Head of caudate nucleus (tissue), 42 donors: ENCODE measurements at regions not wholly inside any gene's neighbourhood (a gene's known extent, or its start where the extent isn't known, plus 50 kb on each side); places are given as distances from the start of the nearest gene placed in this dataset.
A peak's percentile ranks its signal among the peaks of the same experiment; 100 is the strongest.
"Not testable (repeated sequence)": the region's sequence is repeated elsewhere in the genome, so short reads cannot be mapped to it uniquely, and the experiment has no call there.

Experiments
- DNase-seq, 42 donors: peaks; one replicate each; pipeline versions ENCODE4 v3.0.0 to v3.0.0-alpha.2; 2020 to 2021; ENCODE audit warnings: mixed read lengths in 7 of 42
- intact Hi-C: fragments of 100-400 bp; cut with DNase I; formaldehyde crosslinking; loops from one replicate; pipeline ENCODE4 v1.15.0; 2022

DNA sequence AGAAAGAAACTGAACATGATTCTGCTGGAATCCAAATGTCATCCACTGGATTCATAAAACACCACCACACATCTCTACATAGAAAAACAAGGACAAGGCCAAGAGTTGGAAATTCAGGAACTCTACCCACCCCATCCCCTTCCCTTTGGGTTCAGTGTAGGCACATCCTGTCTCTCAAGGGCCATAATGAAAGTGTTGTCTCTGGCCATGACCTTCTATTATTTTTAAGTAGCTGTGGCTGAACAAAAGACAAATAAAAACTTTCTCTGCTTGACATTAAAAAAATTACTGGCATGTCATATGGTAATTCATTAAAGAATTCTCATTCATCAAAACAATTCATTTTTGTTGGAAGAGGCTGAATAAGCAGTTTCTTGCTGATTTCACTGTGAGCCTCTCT is 54.9 kb upstream of the ZBTB18 start:
- DNase-seq: no peak

DNA sequence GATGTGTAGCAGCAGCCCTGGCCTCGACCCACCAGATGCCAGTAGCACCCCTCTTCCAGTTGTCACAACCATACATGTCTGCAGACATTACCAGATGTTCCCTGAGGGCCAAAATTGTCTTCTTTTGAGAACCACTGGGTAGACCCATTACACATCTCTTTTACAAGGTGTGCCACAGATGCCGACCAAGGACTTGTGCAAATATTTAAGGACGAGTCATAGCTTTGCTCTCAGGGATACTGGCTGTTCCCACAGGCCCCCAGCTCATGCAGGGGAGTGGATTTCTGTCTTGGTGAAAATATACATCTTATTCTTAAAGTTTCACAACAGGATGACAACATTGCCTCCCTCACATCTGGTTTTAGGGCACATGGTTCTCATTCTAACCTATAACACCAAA is 59.4 kb upstream of the ZBTB18 start:
- intact Hi-C loops: no loop called here
- no peak for DNase-seq

More for the DNA sequence above, 54.9 kb upstream of the ZBTB18 start:
- intact Hi-C loops: no loop called here

DNA sequence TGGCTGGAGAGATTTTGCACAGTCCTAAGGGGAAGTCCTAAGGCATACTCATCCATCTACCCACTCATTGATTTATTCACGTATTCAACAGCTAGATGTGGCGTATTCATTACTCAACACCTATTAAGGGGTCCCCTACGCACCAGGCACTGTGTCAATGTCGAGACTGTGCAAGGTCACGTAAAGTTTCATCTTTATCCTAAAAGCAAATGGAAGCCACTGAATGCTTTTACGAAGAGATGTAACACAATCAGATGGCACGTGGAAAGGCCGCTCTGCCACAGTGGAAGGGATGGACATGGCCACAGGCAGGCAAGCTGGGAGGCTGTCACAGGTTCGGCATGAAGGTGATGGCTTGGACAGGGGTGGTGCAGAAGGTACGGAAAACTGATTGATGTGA is 66.3 kb upstream of the ZBTB18 start:
- peak in 1 of 42 donors; percentile 5 for DNase-seq
- intact Hi-C loops: no loop called here

DNA sequence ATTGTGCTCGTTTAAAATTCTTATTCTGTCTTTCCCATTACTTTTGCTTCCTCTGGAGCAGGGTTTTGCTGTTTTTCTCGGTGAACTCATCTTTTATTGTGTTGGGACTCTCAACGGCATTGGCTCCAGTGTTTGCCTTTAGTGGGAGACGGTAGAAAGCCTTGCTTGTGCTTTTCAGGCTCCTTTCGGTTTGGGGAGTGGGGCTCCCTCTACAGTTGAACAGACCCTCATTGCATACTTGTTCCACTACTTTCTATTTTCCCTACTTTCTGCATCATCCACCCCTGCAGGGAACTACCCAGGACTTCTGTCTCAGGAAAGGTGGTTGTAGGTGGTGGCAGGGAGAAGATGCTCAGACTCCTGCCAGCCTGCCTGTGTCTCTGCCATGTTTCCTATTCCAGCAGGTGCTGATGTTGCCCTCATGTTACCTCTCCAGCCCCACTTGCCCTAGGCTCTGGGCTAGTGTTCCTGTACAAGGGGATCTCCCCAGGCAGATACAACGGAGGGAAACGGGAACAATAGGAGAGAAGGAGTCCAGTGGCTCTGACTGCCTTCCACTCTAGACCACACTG is 68.5 kb upstream of the ZBTB18 start:
- intact Hi-C loops: no loop called here
- peak in 3 of 42 donors; percentile 3 to 44 (median 18) for DNase-seq

DNA sequence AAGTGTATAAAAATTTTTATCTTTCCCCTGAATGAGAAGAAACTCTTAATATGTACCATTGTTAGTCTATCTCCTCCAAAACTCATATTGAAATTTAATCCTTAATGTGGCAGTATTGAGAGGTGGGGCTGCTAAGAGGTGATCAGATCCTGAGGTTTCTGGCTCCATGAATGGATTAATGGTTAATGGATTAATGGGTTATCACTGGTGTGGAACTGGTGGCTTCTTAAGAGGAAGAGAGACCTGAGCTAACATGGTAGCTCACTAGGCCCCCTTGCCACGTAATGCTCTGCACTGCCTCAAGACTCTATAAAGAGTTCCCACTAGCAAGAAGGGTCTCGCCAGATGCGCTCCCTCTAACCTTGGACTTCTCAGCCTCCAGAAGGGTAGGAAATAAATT is 70.6 kb upstream of the ZBTB18 start:
- DNase-seq: no peak
- intact Hi-C loops: no loop called here

DNA sequence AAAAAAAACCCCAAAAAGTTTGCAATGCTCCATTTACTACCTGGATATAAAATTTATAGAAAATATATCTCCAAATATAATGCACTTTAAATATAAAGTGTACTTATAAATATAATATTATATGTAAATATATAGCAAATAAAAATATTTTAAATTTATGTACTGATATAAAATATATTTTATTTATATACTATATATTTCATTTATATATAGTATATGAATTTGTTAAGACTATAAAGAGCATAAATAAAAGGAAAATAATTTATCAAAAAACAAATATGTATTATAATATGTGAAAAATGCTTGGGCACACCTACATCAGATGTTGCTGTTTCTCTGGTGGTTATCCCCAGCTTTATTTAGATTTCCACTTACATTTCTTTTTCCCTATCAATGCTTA is 71.0 kb upstream of the ZBTB18 start:
- no peak for DNase-seq
- intact Hi-C loops: no loop called here

DNA sequence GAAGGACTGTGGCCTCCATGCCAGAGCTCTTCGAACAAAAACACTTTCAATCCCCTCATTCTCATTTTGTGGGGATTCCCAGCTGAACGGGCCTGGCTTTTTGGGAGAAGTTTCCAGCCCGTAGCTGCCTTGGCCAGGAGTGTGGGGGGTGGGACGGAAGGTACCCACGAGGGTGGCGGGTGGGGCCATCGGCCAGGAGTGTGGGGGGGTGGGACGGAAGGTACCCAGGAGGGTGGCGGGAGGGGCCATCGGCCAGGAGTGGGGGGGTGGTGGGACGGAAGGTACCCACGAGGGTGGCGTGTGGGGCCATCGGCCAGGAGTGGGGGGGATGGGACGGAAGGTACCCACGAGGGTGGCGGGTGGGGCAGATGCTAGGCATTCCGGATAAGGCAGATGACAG is 71.7 kb upstream of the ZBTB18 start:
- DNase-seq: no peak
- intact Hi-C loops: no loop called here

DNA sequence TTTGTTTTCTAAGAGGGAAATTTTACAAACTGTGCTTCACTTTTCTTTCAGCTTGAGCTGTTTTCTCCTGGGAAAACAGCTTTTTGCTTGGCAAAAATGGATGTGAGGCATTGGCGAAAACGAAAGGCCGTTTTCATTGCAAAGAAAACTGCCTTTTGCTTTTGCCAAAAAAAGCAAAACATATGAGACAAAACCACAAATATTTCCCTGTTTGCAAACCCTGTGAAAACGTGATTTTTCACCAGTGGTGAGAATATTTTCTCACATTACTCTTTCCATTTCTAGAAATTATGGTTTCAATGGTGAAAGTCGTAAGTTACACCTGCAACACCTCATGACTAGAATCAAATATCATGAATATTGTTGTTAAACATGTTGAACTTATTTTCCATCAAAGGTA is 74.0 kb upstream of the ZBTB18 start:
- no peak for DNase-seq
- intact Hi-C loops: no loop called here

DNA sequence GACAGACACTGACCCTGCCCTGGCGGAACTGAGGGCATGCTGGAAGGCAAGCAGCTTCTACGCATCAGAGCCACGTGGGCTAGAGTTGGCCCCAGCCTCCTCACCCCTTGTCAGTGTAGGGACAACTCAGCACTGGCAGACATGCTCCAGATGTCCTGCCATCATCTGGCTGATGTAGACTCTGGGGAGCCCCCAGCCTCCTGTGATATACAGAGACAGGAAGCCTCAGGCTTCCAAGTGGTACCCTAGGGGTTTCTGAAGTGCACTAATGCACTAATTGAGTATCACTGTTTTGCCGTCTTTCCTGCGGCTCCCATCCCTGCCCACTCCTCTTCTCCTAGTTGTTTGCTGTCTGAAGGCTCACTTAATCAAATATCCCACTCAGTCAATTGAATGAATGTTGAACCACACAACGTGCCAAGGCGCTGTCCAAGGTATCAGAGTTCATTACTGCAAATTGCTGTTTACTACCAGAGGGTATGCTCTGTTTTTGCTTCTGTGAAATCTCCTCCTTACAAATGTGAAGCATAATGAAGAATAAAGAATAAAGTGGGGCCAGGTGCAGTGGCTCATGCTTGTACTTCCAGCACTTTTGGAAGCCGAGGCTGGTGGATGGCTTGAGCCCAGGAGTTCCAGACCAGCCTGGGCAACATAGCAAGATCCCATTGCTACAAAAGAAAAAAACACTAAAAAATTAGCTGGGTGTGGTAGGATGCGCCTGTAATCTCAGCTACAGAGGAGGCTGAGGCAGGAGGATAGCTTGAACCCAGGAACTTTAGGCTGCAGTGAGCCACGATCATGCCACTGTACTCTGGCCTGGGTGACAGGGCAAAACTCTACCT is 76.4 kb upstream of the ZBTB18 start:
- intact Hi-C loops: no loop called here
- no peak for DNase-seq

DNA sequence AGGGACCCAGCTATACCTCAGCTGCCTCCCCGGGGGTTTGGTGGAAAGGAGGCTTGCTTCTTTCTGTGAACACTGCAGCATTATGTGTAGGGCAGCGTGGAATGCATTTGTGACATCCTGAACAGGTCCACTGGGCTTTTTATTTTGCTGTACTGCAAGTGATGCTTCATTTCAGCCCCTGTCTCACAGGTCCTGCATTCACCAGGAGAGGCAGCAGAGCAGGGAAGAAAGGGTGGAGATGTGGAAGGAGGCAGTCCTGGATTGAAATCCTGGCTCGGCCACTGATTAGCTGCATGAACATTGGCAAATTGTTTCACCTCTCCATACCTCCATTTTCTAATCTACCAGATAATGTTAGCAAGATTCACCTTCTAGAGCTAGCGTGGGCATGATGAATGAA is 77.9 kb upstream of the ZBTB18 start:
- DNase-seq: no peak
- intact Hi-C loops: no loop called here

DNA sequence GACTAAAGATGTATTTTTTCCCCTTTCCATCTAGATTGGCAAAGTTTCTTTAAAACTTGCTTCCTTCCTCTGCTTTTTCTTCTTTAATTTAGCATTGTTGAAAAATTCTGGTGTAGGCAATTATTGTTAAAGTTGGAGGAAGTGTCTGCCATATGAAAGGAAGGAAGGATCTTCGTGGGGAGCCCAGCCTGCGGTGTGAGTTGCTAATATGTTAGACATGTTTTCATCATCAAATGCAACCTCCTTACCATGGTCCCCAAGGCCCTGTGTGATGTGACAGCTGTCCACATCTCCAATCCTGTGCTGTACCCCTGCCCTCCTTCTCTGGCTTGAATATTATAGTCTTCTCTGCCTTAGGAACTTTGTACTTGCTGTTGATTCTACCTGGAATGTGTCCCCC is 81.0 kb upstream of the ZBTB18 start:
- DNase-seq: no peak
- intact Hi-C loops: no loop called here

DNA sequence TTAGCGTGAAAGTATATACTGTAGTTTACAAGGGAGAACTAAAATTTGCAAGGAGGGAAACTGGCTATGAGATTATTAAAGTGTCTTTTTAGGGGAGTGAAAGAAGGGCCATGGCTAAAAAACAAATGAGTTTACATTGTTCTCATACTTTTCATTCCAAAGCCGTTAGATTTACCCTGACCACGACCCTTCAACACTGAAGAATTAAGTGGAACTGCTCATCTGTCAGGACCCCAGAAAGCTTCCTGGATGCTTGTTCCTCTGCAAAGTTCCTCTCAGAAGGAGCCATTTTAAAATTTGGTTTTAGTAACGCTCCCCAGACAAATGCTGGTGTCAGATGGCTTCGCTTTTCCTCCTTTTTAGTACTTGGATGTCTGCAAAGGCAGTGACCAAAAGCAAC is 82.7 kb upstream of the ZBTB18 start:
- DNase-seq: no peak
- intact Hi-C loops: no loop called here

DNA sequence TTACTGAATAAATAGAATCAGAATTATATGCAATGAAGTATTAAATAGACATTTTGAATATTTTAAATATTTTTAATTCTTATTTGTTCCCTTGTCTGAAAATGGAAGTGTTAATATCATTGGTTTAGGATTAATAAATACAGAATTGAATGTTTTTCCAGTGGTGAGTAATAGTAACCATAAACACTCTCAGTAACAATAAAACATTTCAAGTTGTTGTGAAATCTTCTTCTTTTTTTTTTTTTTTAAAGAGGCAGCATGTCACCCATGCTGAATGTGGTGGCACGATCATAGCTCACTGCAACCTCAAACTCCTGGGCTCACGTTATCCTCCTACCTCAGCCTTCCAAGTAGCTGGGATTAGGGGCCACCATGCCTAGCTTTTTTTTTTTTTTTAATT is 86.2 kb upstream of the ZBTB18 start:
- intact Hi-C loops: no loop called here
- DNase-seq: no peak

DNA sequence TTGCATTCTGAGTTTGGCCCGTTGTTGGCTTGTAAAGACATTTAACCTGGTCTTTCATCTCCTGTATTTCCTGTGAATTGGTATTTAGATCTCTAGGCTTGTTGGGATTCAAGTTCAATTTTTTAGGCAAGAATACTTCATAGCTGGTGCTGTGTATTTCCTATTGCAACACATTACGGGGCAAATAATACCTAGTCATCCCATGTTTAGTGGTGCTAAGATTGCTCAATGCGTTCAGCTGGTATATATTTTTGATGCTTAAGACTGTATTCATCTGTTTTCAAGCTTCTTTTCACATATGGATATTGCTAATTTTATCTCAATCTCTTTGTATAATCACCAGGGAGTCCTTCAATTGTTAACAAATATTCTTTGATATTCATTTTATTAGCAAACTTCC is 87.5 kb upstream of the ZBTB18 start:
- intact Hi-C loops: no loop called here
- no peak for DNase-seq

DNA sequence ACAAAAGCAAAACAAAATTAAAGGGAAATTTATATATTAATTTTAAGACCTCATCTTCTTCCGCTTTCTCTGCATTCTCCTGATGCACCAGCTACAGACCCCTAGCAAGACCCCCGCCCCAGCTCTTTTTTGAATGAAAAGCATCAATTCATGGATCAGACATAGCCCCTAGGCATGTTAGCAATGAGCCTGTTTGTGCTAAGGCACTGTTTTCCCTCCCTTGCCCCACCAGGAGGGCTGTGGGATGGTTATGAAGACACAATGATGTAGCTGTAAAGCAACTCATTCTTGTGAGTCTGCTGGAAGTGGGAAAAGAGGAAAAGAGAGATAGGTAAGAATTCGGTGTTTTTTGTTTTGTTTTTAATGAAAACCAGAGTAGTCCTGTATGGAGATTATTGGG is 88.5 kb upstream of the ZBTB18 start:
- intact Hi-C loops: no loop called here
- no peak for DNase-seq

DNA sequence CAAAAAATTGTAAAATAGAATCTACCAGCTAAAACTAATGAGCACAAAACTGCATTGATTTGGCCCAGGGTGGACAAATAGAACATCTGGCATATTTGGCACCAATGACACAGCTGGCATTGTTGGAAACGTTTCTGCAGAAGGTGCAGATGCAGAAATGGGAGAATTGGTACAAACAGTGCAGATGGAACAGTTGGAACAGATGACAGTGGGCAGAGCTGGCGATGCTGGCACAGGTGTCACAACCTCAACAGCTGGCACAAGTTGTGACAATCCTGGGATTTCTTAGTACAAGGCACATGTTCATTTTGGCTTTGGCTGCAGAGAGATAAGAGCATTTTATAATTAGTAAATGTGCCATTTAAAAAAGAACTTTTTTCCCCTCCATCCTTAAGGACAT is 91.1 kb upstream of the ZBTB18 start:
- DNase-seq: peak in 27 of 42 donors; percentile 10 to 59 (median 37)
- intact Hi-C loops: no loop called here

DNA sequence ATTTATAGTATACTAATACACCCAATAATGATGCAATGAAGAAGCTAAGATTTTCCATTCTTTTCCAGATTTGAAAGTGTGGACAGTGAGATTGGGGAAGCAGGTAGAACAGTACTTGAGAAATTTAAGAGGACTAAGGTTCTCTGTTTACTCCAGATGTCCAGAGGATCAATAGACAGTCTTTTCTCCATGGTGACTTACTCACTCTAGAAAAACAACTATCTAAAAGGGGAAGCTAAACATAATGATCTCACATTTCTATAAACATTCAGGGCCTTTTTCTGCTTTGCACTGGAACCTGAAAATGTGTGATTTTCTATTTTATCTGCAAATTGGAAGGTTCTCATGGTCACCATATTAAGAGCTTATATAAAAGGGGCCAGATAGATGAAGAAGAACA is 93.9 kb upstream of the ZBTB18 start:
- DNase-seq: no peak
- intact Hi-C loops: no loop called here

DNA sequence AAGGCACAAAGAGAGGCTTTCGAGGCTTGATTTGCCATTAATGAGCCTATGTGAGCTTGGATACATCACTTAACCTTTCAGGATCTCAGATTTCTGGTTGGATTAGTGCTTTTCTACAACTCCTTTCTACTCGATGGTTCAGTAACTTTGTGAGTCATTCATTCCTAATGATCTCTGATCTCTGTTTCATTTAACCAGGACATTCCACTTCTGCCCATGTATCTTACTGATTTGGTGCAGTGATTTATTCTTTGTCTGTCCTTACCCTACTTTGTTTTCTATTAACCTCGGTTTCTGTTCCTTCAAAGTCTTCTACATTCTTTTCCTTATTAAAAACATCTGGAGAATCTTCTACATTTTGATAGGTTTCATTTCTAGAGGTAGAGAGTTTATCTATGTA is 94.6 kb upstream of the ZBTB18 start:
- no peak for DNase-seq
- intact Hi-C loops: no loop called here

DNA sequence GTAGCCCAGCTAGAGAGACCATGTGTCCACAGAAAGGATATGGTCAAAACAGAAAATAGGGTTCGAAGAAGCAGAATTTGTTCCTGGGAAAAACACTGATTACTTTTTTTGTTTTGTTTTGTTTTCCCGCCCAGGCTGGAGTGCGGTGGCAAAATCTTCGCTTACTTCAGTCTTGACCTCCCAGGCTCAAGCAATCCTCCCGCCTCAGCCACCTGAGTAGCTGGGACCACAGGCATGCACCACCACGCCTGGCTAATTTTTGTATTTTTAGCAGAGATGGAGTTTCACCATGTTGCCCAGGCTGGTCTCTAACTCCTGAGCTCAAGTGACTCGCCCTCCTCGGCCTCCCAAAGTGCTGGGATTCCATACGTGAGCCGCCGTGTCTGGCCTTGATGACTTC is 99.9 kb upstream of the ZBTB18 start:
- intact Hi-C loops, DNase-seq: not testable (repeated sequence)

DNA sequence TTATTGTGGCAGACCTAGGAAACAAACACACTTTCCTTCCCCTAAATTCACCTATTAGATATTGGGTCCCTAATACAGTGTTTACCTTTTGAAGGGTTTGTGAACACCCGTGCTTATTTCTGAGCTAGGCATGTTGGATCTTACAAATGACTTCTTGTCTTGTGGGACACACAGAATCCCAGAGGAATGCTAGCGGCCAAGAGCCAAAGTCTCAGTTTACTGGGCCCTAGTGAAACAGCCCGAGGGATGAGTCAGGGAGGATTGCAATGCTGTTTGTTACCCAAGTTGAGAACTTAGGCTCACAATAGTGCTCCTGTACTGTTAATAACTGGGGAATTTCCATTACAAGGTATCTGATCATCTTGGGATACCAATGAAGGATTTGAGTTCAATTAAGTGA is 100.1 kb upstream of the AKT3 start:
- intact Hi-C loops: no loop called here

DNA sequence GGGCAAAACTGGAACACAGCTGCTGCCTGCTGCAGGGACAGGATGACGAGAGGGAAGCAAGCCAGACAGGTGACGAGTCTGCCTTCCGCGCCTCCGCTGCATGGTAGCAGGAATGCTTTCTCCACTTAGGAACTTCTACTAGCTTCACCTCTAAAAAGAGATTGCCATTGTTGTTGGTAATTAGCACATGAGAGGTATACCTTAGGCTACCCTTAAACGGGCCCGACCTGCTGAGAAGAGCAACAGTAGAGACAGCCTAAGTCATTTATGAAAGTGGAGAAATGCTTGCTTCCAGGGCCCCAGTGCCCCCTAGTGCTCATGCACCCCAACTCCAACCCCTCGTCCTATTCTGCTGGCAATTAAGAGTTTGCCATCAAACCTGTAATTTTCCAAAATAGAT is 96.9 kb upstream of the AKT3 start:
- intact Hi-C loops: no loop called here
- DNase-seq: peak in 32 of 42 donors; percentile 20 to 73 (median 44)

More for the DNA sequence above, 100.1 kb upstream of the AKT3 start:
- peak in 1 of 42 donors; percentile 33 for DNase-seq
